Stimulated activated CD8-positive, alpha-beta memory T cell treated with anti-CD3 and anti-CD28 coated beads, Interleukin-4, amount 100 ng/mL, for 48 hours (primary cell): ENCODE measurements at regions not wholly inside any gene's neighbourhood (a gene's known extent, or its start where the extent isn't known, plus 50 kb on each side); places are given as distances from the start of the nearest gene placed in this dataset.
"Not testable (repeated sequence)": the region's sequence is repeated elsewhere in the genome, so short reads cannot be mapped to it uniquely, and the experiment has no call there.

Source experiments
- DNase-seq: peaks from one replicate; pipeline ENCODE4 v3.0.0-alpha.2; 2020

- no peak for DNase-seq
These were observed 152.3 kb downstream of the MAIP1 start for GRCh38 chr2:200107514-200108217.

GRCh38 chr2:200109421-200109820, 154.0 kb downstream of the MAIP1 start:
- no peak for DNase-seq

DNA sequence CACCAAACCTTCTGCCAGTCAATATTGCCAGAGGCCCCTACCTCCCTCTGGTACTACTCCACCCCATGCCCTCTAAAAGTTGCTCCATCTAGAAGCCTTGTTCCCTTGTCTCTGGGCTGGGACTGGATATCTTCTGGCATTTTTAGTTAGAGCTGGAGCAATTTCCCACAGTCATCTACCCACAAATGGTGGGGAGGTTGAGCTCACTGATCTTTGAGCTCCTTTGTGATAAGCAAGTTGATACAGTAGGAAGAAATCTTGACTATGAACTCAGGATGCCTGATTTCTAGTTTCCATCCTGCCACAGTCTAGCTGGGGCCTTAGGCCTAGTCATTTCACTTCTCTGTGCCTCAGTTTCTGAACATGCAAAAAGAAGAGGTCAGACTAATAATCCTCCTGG, 155.0 kb downstream of the MAIP1 start:
- no peak for DNase-seq

GRCh38 chr2:200113016-200113799, 157.8 kb downstream of the MAIP1 start:
- not testable (repeated sequence) for DNase-seq

- DNase-seq = no peak
These were observed 163.9 kb downstream of the MAIP1 start for GRCh38 chr2:200119236-200119635.

DNA sequence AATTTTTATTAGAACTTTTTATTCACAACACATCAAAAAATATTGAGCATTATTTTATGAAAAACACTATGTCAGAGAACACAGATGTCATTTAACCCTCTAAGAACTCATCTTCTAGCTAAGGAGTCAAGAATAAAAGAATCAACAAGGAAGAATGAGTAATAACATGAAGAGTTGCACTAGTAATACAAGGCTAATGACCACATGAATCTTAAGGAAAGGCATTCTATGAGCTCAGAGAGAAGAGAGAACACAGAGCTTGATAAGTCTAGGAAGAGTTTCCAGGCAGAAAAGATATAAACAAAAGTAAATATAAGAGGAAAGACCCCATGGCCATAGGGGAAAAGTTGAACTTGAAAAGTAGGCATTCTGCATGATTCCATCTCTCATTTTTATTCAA, 166.5 kb downstream of the MAIP1 start:
- no peak for DNase-seq

DNA sequence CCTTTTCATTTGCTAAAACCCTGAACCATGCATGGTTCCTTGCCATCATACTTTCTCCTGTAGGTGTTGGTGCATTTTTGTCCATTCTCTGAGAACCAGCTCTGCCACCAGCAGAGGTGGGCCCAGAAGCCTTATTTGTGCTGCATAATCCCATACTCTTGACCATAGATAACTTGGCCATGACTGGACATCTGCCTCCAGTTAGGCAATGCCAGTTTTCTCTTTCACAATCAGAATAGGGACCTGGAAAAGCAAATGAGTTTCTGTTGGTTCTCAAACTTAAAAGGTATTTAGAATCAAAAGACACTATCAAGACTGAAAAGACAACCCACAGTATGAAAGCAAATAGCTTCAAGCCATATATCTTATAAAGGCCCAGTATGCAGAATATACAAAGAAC, 167.3 kb downstream of the MAIP1 start:
- no peak for DNase-seq

DNA sequence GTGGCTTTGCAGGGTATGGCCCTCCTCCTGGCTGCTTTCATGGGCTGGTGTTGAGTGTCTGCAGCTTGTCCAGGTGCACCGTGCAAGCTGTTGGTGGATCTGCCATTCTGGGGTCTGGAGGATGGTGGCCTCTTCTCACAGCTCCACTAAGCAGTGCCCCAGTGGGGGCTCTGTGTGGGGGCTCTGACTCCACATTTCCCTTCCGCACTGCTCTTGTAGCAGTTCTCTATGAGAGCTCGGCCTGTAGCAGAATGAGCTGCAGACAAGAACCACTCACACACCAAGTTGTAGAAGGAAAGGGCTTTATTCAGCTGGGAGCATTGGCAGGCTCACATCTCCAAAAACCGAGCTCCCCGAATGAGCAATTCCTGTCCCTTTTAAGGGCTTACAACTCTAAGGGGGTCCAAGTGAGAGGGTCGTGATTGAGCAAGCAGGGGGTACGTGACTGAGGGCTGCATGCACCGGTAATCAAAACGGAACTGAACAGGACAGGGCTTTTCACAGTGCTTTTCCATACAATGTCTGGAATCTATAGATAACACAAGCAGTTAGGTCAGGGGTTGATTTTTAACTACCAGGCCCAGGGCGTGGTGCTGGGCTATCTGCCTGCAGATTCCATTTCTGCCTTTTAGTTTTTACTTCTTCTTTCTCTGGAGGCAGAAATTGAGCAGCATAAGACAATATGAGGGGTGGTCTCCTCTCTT, 169.4 kb downstream of the MAIP1 start:
- not testable (repeated sequence) for DNase-seq

- DNase-seq = no peak
These were observed 170.3 kb downstream of the MAIP1 start for GRCh38 chr2:200125444-200126284.

DNA sequence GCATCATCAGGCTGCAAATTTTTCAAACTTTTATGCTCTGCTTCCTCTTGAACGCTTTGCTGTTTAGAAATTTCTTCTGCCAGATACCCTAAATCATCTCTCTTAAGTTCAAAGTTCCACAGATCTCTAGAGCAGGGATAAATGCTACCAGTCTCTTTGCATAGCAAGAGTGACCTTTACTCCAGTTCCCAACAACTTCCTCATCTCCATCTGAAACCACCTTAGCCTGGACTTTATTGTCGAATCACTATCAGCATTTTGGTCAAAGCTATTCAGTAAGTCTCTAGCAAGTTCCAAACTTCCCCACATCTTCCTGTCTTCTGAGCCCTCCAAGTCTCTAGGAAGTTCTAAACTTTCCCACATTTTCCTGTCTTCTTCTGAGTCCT, 170.9 kb downstream of the MAIP1 start:
- DNase-seq = not testable (repeated sequence)

- DNase-seq = not testable (repeated sequence)
These were observed 171.3 kb downstream of the MAIP1 start for GRCh38 chr2:200126680-200127079.

DNA sequence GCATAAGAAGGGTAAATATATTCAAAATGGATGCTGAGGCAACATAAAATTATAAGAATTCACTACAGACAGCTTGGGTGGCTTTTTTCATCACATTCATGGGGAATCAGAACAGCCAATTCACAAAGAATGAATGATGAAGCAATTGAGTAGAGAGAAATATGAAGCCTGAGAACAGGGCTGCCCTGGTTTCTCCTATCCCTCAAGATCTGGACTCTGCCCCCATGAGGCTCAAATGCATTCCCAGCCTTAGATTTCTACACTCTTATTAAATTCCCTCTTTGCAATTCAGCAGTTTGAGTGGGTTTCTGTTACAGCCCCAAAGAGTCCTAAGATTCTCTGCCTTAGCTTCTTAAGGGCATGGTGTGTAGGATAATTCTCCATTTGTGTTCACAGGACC, 172.5 kb downstream of the MAIP1 start:
- no peak for DNase-seq

DNA sequence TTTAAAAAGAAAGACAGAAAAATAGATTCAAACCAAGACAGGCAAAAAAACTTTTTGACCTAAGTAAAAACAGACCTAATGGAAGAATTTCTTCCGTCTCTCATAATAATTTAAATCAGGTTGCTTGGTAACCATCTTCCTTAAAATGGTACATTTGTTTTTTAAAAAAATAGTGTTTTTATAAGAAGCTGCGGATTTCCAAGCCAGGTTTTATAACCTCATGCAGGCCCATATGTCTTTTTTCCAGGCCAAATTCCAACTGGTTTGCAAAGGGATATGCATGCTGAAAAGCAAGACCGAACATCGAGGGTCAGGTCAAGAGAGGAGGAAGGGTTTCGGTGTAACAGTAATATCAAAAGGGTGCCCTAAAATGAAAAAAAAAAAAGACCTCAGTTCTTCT, 172.9 kb downstream of the MAIP1 start:
- no peak for DNase-seq

GRCh38 chr2:200129721-200130462, 174.5 kb downstream of the MAIP1 start:
- DNase-seq = no peak

- no peak for DNase-seq
These were observed 175.4 kb downstream of the MAIP1 start for GRCh38 chr2:200130762-200131166.

- no peak for DNase-seq
These were observed 175.2 kb upstream of the SPATS2L start for GRCh38 chr2:200131307-200131706.

- DNase-seq = no peak
These were observed 171.4 kb upstream of the SPATS2L start for GRCh38 chr2:200135082-200135481.

DNA sequence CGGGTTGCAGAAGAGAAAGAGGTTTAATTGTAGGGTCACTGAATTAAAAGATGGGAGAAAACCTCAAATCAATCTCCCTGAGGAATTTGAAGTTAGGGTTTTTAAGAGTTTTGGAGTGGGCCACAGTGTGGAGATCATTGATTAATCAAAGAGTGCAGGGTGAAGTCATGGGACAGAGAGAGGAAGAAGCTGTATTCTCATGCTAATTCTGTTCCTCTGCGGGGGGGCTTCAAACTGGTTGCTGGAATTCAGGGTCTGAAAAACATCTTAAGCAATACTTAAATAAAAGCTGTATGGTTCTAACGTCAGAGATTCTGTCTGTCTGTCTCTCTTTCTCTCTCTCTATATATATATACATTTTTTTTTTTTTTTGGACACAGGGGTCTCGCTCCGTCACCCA, 169.8 kb upstream of the SPATS2L start:
- DNase-seq = no peak

GRCh38 chr2:200137271-200137670, 169.2 kb upstream of the SPATS2L start:
- no peak for DNase-seq

GRCh38 chr2:200137691-200138090, 168.8 kb upstream of the SPATS2L start:
- no peak for DNase-seq

DNA sequence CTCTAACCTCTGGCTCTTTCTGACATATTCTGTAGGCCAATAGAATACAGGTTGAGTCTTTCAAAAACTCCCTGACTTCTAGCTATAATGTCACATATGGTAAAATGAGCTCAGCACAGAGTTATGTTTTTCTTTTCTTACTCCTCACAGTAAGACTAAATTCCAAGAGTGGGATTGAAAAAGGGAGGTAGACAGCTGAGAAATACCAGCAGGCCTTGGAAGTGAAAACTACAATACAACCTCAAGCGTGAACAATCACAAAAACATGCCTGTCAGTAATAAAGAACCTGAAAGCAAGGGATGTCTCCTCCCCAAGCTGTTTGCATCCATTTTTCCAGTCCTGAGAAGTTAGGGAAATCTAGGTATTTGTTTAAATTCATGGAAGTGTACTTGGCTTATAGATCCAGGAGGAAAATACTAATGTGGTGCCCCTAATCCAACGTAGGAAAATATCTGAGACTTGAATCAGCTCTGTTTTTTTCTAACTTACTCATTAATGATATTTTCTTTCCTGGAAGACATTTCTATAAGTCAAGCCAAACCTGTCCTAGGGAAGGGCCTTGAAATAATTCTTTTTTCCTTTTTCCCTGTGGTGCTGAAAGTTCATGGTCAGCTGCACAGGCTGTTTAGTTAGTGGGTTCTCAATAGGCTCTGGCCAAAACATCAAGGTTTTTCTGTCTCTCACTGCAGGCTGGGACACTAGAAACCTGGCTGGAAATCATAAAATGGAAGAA, 167.9 kb upstream of the SPATS2L start:
- no peak for DNase-seq
